ENCODE measurements at regions not wholly inside any gene's neighbourhood (a gene's known extent, or its start where the extent isn't known, plus 50 kb on each side); places are given as distances from the start of the nearest gene placed in this dataset.

DNA sequence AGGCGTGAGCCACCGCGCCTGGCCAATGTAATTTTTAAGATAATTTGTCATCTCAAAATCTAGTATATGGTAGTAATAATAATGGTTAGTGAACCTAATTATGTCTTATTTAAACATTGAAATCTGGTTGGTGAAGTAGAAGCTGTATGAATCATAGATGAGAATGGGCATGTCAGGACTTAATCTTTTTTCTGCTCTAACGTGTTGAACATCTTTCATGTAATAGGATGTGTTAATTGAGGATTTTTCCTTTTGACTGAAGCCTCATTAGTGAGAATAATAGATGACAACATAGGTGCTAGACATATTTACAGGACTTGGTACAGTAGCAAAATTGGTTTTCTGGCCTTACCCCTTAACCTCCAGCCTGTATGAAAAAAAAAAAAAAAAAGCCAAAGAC, 835.6 kb downstream of the IGSF11 start:
- TF ChIP-seq, protein P1, sequence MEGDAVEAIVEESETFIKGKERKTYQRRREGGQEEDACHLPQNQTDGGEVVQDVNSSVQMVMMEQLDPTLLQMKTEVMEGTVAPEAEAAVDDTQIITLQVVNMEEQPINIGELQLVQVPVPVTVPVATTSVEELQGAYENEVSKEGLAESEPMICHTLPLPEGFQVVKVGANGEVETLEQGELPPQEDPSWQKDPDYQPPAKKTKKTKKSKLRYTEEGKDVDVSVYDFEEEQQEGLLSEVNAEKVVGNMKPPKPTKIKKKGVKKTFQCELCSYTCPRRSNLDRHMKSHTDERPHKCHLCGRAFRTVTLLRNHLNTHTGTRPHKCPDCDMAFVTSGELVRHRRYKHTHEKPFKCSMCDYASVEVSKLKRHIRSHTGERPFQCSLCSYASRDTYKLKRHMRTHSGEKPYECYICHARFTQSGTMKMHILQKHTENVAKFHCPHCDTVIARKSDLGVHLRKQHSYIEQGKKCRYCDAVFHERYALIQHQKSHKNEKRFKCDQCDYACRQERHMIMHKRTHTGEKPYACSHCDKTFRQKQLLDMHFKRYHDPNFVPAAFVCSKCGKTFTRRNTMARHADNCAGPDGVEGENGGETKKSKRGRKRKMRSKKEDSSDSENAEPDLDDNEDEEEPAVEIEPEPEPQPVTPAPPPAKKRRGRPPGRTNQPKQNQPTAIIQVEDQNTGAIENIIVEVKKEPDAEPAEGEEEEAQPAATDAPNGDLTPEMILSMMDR (IDR thresholded peaks at IDR 0.05) = no peak
- H3K9me3 ChIP-seq = peaks cover 0 to 8% (median 0%) of the 10 kb centered on the region in 4 donors
- H3K36me3 ChIP-seq = no peaks in the 10 kb centered on the region
- H3K27ac ChIP-seq = no peak overlapping the region
- H3K4me3 ChIP-seq = no peak overlapping the region
- H3K4me1 ChIP-seq = no peaks in the 10 kb centered on the region
- H3K27me3 ChIP-seq = no peaks in the 10 kb centered on the region
- DNase-seq = no peak

DNA sequence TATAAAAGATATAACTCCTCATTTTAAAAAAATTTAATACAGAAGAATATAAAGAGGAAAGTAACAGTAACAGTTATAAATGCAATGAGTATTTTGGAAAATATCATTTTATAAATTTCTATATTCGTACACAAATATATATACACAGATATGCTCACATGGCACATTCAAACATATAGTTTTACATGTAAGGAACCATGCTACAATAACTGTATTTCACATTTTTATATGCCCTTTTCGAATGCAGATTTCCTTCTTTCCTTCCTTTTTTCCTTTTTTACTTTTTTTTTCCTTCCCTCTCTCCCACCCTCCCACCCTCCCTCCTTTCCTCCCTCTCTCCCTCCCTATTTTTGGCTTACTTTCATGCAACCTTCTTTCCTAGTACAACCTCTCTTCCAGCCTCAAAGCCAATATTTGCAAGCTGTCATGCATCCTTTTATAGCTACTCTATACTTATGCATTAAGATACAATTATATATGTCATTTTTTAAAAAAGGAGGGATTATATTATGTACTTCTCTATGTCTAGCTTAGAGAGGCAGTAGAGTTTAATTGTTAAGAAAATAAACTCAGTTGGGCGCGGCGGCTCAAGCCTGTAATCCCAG, 830.5 kb downstream of the IGSF11 start:
- no peak for DNase-seq
- no peak overlapping the region for H3K4me3 ChIP-seq
- no peaks in the 10 kb centered on the region for H3K27me3 ChIP-seq
- no peaks in the 10 kb centered on the region for H3K36me3 ChIP-seq
- no peaks in the 10 kb centered on the region for H3K4me1 ChIP-seq
- H3K9me3 ChIP-seq = no peaks in the 10 kb centered on the region
- no peak overlapping the region for H3K27ac ChIP-seq
- TF ChIP-seq POLR2A (IDR thresholded peaks at IDR 0.05) = no peak
- TF ChIP-seq, protein P1 (IDR thresholded peaks at IDR 0.05) = no peak

DNA sequence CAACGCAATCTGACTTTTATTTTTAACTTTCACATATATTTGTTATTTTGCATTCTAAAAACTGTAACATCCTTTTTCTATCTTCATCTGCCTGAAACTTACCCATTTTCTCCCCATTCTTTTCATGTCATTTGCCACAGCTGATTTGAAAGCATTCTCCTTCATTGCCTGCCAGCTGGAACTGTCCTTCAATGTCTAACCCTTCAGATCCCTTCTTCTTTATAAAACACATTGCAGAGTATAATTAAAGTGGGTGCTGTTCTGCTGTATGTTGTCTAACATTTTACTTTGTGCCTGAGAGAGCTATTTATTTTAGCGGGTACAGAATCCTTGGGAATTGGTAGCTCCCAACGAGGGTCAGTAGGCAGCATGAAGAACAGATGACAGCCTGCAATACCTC, 827.4 kb downstream of the IGSF11 start:
- no peak for TF ChIP-seq POLR2A (IDR thresholded peaks at IDR 0.05)
- TF ChIP-seq, protein P1 (IDR thresholded peaks at IDR 0.05) = no peak
- Histone ChIP-seq H3K4me3 (no peak overlapping the region), H3K4me1 (no peaks in the 10 kb centered on the region), H3K9me3 (no peaks in the 10 kb centered on the region), H3K27me3 (no peaks in the 10 kb centered on the region), H3K27ac (no peak overlapping the region), H3K36me3 (no peaks in the 10 kb centered on the region)
- DNase-seq = no peak

DNA sequence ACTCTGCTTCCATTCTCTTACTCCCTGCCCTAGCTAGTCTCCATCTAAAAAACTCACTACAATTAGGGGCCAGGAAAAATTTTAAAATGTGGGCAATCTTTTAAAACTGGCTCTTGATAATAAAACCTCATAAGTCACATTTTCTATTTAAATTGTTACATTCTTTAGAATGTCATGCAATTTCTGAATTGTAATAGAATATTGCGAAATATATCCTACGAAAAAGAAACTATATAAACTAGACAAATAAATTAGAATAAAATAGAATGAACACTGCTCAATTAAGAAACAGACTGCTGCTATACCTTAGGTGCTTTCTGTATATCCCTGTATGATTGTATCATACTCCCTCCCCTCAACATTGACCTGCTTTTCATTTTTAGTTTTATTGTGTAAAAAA, 826.0 kb downstream of the IGSF11 start:
- Histone ChIP-seq H3K4me3 (no peak overlapping the region), H3K9me3 (no peaks in the 10 kb centered on the region), H3K27ac (no peak overlapping the region), H3K27me3 (no peaks in the 10 kb centered on the region), H3K36me3 (no peaks in the 10 kb centered on the region), H3K4me1 (no peaks in the 10 kb centered on the region)
- TF ChIP-seq, protein P1 (IDR thresholded peaks at IDR 0.05) = no peak
- TF ChIP-seq POLR2A (IDR thresholded peaks at IDR 0.05) = no peak
- no peak for DNase-seq

DNA sequence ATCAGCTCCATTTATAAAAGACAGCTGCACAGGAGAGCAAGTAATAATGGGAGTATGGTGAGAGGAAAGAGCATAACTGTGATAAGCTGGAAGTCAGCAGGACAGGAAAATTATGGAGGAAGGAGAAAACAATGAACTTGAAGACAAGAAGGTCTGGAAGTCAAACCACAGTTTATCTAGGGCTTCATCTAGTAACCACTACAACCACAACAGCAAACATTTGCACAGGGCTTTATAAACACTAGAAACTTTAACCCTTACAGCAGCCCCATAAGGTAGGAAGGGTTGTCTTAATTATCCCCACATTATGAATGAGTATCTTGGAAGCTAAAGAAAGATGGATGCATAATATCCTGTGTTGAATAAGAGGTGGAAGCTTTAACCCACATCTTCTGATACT, 820.8 kb downstream of the IGSF11 start:
- Histone ChIP-seq H3K9me3 (no peaks in the 10 kb centered on the region), H3K36me3 (no peaks in the 10 kb centered on the region), H3K4me3 (no peak overlapping the region), H3K4me1 (no peaks in the 10 kb centered on the region), H3K27ac (no peak overlapping the region), H3K27me3 (no peaks in the 10 kb centered on the region)
- TF ChIP-seq, protein P1 (IDR thresholded peaks at IDR 0.05) = no peak
- no peak for TF ChIP-seq POLR2A (IDR thresholded peaks at IDR 0.05)
- DNase-seq = no peak

DNA sequence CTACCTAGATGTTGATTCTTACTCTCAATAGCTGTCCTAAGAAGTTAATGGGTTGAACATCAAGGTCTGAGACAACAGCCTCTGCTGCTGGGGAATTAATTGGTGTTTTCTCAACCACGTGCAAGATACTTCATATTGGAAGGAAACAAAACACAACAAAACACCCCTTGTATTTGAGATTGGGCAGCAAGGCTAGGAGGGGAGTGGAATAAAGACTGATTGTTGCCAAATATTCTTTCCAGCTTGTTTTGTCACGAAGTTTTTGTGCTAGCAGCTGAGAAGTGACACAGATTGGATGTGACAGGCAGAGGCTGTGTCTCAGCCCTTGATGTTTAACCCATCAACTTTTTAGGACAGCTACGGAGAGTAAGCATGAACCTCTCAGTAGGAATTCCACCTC, 808.4 kb downstream of the IGSF11 start:
- no peak overlapping the region for H3K27ac ChIP-seq
- DNase-seq = no peak
- H3K9me3 ChIP-seq = no peaks in the 10 kb centered on the region
- H3K36me3 ChIP-seq = no peaks in the 10 kb centered on the region
- H3K4me1 ChIP-seq = no peaks in the 10 kb centered on the region
- no peaks in the 10 kb centered on the region for H3K27me3 ChIP-seq
- H3K4me3 ChIP-seq = no peak overlapping the region
- TF ChIP-seq, protein P1 (IDR thresholded peaks at IDR 0.05) = no peak
- TF ChIP-seq POLR2A (IDR thresholded peaks at IDR 0.05) = no peak

Measured in Peyer's patch (tissue), 4 donors.